ENCODE measurements at regions not wholly inside any gene's neighbourhood (a gene's known extent, or its start where the extent isn't known, plus 50 kb on each side); places are given as distances from the start of the nearest gene placed in this dataset.
"Not testable (repeated sequence)": the region's sequence is repeated elsewhere in the genome, so short reads cannot be mapped to it uniquely, and the experiment has no call there.

- no peak for DNase-seq (ENCODE audit: low spot score)
Measured at GRCh38 chr4:165768281-165768680, 104.8 kb upstream of the TLL1 start.

- DNase-seq (ENCODE audit: low spot score) = no peak
Measured at GRCh38 chr4:165774326-165774725, 98.7 kb upstream of the TLL1 start.

DNA sequence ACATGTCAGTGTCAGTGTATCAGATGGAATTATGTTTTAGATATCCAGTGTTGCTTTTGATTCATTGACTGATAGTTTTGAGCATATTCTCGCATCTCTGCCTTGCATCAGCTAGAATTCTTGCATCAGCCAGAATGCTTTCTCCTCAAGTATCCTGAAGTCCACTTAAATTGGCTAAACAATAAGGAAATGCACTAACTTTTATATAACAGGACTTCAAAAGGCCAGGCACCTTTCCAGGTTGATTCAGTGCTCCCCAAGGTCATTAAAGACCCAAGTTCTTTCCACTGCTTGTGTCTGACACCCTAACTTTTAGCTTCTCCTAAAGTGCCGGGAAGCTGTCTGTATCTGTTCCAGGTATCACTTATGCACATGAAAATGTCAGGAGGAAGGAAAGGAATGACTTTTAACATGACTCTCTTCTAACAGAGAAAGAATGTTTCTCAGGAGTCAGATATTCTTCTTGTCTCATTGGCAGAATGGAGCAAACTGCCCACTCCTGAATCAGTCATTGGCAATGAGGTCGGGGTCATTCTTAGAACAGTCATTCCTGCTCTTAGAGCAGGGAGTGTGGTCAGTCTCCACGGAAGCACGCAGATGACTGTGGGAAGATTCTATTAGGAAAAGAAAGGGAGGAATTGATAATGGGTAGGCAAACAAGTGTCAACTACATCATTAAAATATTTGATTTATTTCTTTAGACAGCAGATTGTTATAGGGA, 92.9 kb upstream of the TLL1 start:
- DNase-seq (ENCODE audit: low spot score) = no peak

DNA sequence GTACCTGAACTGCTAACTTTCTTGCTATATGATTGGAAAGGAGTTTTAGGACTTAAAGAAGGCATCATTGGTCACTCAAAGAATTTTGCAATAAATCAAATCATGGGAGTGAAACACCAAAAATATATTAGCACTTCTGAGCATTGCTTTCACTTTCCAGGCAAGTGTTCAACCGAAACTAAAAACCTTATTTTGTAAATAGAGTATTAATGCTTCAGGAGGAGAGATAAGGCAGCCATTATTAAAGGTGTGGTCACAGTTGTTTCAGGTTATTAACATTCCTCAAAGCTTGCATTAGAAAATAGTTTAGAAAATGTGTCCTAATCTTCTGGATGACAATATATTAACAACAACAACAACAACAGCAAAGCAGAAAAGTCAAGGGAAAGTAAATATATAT, 92.3 kb upstream of the TLL1 start:
- no peak for DNase-seq (ENCODE audit: low spot score)

DNA sequence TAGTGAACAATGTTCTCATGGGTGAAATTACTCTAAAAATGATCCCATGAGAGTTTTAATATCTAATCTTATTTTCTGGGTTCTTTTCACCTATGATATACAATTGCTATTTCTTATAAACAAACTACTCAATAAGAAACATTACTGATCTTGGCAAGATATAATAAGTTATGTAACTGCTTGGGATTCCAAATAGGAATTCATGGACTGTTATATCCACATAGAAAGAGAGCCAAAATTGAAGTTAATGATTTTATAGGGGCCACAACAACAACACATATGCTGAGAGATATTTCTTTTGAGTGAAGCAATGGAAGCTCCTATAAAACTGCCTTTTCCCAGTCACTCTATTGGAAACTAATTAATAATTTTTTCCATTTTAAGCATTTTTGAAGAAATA, 90.4 kb upstream of the TLL1 start:
- DNase-seq (ENCODE audit: low spot score) = no peak

- DNase-seq (ENCODE audit: low spot score) = no peak
Measured at GRCh38 chr4:165783626-165784025, 89.4 kb upstream of the TLL1 start.

DNA sequence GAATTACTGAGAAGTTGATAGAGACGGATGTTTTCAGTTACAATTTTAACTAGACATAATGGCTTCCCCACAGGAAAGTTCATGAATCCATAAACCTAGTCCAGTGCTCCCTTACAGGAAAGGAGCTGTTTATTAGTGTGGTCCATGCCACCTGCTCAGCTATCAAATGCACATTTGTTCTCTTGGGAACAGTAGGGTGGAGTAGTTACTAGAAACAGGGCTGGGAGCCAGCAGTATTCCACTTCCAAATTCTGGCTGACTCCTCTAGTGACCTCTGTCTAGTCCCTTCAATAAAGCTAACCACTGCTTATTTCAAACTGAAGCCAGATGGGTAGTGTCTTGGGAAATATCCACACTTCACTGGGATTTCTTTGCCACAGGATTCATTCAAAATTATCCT, 88.4 kb upstream of the TLL1 start:
- DNase-seq (ENCODE audit: low spot score) = no peak

- DNase-seq (ENCODE audit: low spot score) = no peak
Measured at GRCh38 chr4:165785337-165785736, 87.7 kb upstream of the TLL1 start.

DNA sequence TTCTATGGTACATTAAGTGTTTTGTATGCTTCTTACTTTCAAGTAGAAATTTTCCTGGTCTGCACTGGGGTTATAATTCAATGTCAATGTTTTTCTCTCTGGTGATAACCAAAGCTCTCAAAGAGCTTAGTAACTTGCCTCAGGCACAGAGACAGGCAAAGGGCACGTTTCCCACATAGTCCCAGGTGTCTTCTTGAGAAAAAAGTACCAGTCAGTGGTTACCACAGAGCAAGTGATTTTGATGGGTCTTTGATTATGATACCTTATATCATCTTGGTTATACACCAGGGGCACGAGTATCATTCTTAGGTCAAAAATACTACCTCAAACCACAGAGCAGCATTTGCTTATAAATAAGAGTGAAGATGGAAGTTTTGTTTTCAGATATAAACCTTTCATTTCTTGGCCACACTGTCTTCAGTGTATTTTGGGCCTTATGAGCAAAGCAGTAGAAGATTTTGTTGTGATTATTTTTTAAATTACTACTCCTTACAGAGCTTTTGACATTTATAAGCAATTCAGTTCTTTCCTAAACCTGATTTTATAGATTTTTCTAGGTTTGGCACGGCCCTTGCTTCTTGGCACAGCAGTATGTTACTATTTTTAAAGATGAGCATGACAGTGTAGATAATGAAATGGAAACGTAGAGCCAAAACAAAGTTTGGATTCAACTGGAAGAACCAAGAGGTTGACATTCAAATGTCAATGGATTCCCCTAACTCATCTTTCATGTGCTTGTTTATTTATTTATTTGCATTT, 85.3 kb upstream of the TLL1 start:
- DNase-seq (ENCODE audit: low spot score) = no peak

DNA sequence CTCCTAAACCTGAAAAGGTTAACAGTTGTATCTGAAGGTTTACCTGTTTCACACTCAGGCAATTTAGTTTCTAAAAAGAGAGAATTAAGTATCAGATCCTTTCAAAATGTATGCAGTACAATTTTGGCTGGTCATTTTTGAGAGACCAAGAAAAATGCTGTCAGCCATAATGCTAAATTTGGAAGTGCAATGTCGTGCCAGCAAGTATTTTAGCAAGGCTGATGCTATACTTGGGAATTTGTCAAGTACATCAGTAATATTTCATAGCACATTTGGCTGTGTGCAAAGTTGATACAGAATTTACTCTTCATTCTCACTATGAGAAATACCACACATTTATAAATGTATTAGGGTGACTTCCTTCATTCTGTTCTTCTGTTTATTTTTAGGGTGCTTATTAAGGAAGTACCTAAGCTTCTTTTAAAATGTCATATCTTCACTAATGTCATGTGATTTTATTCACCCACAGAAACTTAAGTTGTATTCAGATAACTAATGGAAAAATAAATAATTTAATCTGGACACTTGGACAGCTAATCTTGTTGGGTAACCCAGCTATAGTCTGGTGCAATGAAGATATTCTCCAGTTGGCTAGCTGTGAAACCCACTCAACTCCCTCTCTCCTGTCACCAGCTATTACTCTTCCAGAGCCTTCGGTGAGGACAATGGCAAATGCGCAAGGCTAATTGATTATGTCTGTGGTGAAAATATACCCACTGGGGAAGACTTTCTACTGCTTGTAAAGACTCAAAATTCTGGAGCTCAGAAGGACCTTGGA, 84.2 kb upstream of the TLL1 start:
- no peak for DNase-seq (ENCODE audit: low spot score)

- DNase-seq (ENCODE audit: low spot score) = no peak
Measured at GRCh38 chr4:165793236-165793635, 79.8 kb upstream of the TLL1 start.

- DNase-seq (ENCODE audit: low spot score) = no peak
Measured at GRCh38 chr4:165794834-165795233, 78.2 kb upstream of the TLL1 start.

- DNase-seq (ENCODE audit: low spot score) = no peak
Measured at GRCh38 chr4:165799384-165799815, 73.6 kb upstream of the TLL1 start.

DNA sequence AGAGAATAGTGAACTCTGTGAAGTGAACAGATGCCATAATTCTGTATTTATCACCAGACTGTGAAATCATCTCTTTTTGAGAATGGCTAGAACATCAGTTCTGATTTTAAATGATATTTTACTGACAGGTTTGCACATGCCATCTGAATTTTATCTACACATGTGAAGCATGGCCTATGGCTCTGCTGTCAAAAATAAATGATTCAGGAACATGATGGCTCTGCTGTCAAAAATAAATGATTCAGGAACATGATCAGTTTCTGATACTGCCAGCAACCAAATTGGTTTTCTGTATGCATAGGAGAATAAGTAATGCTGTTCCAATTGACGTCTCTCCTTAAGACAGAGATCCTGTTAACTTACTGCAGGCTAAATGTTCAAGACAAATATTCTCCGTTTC, 70.6 kb upstream of the TLL1 start:
- DNase-seq (ENCODE audit: low spot score) = no peak

GRCh38 chr4:165803005-165803404, 70.0 kb upstream of the TLL1 start:
- DNase-seq (ENCODE audit: low spot score) = no peak

GRCh38 chr4:165805406-165805805, 67.6 kb upstream of the TLL1 start:
- no peak for DNase-seq (ENCODE audit: low spot score)

DNA sequence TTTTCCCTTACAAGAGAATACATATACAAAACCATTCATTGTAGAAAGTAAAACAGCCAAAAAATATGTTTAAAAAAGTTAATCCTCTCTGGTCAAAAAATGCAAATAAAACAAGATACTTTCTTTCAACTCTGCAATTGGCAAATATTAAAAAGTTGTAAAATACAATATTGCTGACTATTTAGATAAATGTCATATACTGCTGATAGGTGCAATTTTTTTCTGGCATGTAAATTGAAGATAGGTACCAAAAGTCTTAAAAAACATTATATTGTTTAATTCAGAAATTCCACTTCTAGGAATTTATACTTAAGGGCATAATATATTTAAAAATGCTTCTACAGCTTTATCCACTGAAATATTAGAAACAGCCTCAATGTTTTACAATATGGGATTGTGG, 66.4 kb upstream of the TLL1 start:
- DNase-seq (ENCODE audit: low spot score) = no peak

- DNase-seq (ENCODE audit: low spot score) = no peak
Measured at GRCh38 chr4:165810726-165811125, 62.3 kb upstream of the TLL1 start.

GRCh38 chr4:165813606-165814005, 59.4 kb upstream of the TLL1 start:
- no peak for DNase-seq (ENCODE audit: low spot score)

DNA sequence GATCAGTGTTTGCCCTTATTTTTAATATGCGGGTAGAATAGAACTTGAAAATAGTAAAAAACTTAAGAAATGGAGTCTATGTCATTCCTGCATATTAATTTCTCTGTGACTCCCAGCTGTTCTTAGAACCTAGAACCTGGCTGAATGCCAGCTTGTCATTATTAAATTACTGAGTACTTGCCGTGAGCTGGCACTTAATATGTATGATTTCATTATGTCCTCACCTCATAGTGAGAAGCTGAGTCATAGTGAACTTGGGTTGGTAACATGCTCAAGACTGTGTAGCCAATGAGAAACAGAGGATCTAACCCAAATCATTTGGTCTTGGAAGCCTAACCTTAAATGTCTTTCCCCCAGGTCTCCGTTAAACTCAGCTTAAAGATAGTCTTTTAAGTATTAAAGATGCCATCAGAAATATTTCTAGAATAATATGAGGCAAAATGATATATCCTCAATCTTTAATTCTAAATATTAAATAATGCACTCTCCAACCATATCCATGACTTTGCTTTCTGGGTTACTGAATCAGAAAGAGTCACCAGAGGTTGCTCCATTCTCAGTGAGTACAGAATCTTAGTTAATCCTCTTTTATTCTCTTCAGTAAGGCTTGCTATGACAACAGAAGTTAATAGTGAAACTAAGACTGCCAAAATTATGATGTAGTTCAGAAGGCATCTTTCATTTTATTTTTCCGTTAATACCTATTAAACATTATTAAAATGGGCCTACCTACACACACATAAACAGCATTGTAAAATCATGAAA, 58.6 kb upstream of the TLL1 start:
- DNase-seq (ENCODE audit: low spot score) = no peak

DNA sequence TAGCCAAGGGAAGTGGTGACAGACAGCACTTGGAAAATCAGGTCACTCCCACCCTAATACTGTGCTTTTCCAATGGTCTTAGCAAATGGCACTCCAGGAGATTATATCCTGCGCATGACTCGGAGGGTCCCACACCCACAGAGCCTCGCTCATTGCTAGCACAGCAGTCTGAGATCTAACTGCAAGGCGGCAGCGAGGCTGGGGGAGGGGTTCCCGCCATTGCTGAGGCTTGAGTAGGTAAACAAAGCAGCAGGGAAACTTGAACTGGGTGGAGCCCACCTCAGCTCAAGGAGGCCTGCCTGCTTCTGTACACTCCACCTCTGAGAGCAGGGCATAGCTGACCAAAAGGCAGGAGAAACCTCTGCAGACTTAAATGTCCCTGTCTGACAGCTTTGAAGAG, 53.9 kb upstream of the TLL1 start:
- DNase-seq (ENCODE audit: low spot score) = not testable (repeated sequence)

Data from NAMALWA (cell line).